GM12891 (cell line): ENCODE measurements at regions not wholly inside any gene's neighbourhood (a gene's known extent, or its start where the extent isn't known, plus 50 kb on each side); places are given as distances from the start of the nearest gene placed in this dataset.

Experiments
- DNase-seq: peaks from one replicate; pipeline ENCODE4 v3.0.0; 2011; ENCODE audit warnings: low spot score; ENCODE audit not compliant: insufficient read length
- FAIRE-seq: peaks from 2 replicates; lab custom pipeline; 2011; peaks lifted over from hg19 to GRCh38; lab: Jason Lieb, UNC
- PAX5 ChIP-seq: IDR thresholded peaks from 2 replicates; pipeline ENCODE4 v1.6.1; 2011; ENCODE audit warnings: low read length, moderate library complexity, mild to moderate bottlenecking; ENCODE audit not compliant: insufficient read depth, severe bottlenecking
- POLR2A ChIP-seq: IDR thresholded peaks from 2 replicates; pipeline ENCODE4 v1.6.1; 2011; ENCODE audit warnings: low read depth, low read length, control low read depth
- POLR2AphosphoS5 ChIP-seq: IDR thresholded peaks from 2 replicates; pipeline ENCODE4 v1.6.1; 2011; ENCODE audit warnings: low read depth, low read length, control low read depth
- POU2F2 ChIP-seq: IDR thresholded peaks from 2 replicates; pipeline ENCODE4 v1.6.1; 2011; ENCODE audit warnings: low read depth, mild to moderate bottlenecking, control low read depth, low read length, moderate library complexity
- SPI1 ChIP-seq: IDR thresholded peaks from 2 replicates; pipeline ENCODE4 v1.6.1; 2011; ENCODE audit warnings: low read depth, low read length, control low read depth
- TAF1 ChIP-seq: IDR thresholded peaks from 2 replicates; pipeline ENCODE4 v1.6.1; 2011; ENCODE audit warnings: low read depth, low read length, control low read depth

GRCh38 chr7:115106316-115106715 is 184.4 kb downstream of the MDFIC start:
- DNase-seq, result no peak
- TF ChIP-seq POU2F2, result no peak
- TF ChIP-seq PAX5, result no peak
- TF ChIP-seq POLR2A, result no peak
- no peak for TF ChIP-seq TAF1
- no peak for TF ChIP-seq SPI1
- no peak for TF ChIP-seq POLR2AphosphoS5
- FAIRE-seq, result no peak

GRCh38 chr7:115102738-115103137 is 180.8 kb downstream of the MDFIC start:
- DNase-seq (no peak), FAIRE-seq (no peak)
- no peak for TF ChIP-seq POLR2A
- no peak for TF ChIP-seq TAF1
- no peak for TF ChIP-seq PAX5
- TF ChIP-seq SPI1, result no peak
- no peak for TF ChIP-seq POU2F2
- TF ChIP-seq POLR2AphosphoS5, result no peak

GRCh38 chr7:115101199-115101598 is 179.3 kb downstream of the MDFIC start:
- FAIRE-seq (no peak), DNase-seq (no peak)
- TF ChIP-seq TAF1, result no peak
- no peak for TF ChIP-seq PAX5
- no peak for TF ChIP-seq POLR2A
- no peak for TF ChIP-seq POU2F2
- no peak for TF ChIP-seq POLR2AphosphoS5
- TF ChIP-seq SPI1, result no peak

- DNase-seq, result no peak
- FAIRE-seq, result no peak
These were observed 178.0 kb downstream of the MDFIC start for GRCh38 chr7:115099906-115100305.

GRCh38 chr7:115097175-115097671 is 175.3 kb downstream of the MDFIC start:
- DNase-seq (no peak), FAIRE-seq (no peak)
- TF ChIP-seq PAX5 (no peak), POLR2AphosphoS5 (no peak)

More at GRCh38 chr7:115099906-115100305, 178.0 kb downstream of the MDFIC start:
- TF ChIP-seq POU2F2, result no peak

GRCh38 chr7:115096262-115096661 is 174.4 kb downstream of the MDFIC start:
- no peak for DNase-seq
- no peak for FAIRE-seq

GRCh38 chr7:115094163-115094562 is 172.3 kb downstream of the MDFIC start:
- no peak for TF ChIP-seq POLR2A
- TF ChIP-seq TAF1, result no peak
- TF ChIP-seq POU2F2, result no peak
- no peak for TF ChIP-seq SPI1
- no peak for TF ChIP-seq PAX5
- TF ChIP-seq POLR2AphosphoS5, result no peak
- FAIRE-seq (no peak), DNase-seq (no peak)

More at GRCh38 chr7:115096262-115096661, 174.4 kb downstream of the MDFIC start:
- TF ChIP-seq SPI1 (no peak), POU2F2 (no peak), TAF1 (no peak), PAX5 (no peak), POLR2A (no peak), POLR2AphosphoS5 (no peak)

- no peak for FAIRE-seq
- TF ChIP-seq PAX5 (no peak), SPI1 (no peak), POLR2A (no peak), POLR2AphosphoS5 (no peak), TAF1 (no peak), POU2F2 (no peak)
These were observed 167.0 kb downstream of the MDFIC start for GRCh38 chr7:115088893-115089292.

GRCh38 chr7:115087437-115087836 is 165.5 kb downstream of the MDFIC start:
- DNase-seq (no peak), FAIRE-seq (no peak)
- TF ChIP-seq PAX5 (no peak), POU2F2 (no peak), POLR2AphosphoS5 (no peak), POLR2A (no peak), SPI1 (no peak), TAF1 (no peak)

More at GRCh38 chr7:115088893-115089292, 167.0 kb downstream of the MDFIC start:
- DNase-seq, result no peak

GRCh38 chr7:115086146-115086841 is 164.4 kb downstream of the MDFIC start:
- DNase-seq (no peak), FAIRE-seq (no peak)
- no peak for TF ChIP-seq POLR2A
- no peak for TF ChIP-seq SPI1
- no peak for TF ChIP-seq TAF1
- TF ChIP-seq PAX5, result no peak
- TF ChIP-seq POLR2AphosphoS5, result no peak
- no peak for TF ChIP-seq POU2F2
